Stimulated activated naive CD4-positive, alpha-beta T cell (primary cell): ENCODE measurements at regions not wholly inside any gene's neighbourhood (a gene's known extent, or its start where the extent isn't known, plus 50 kb on each side); places are given as distances from the start of the nearest gene placed in this dataset.
A peak's percentile ranks its signal among the peaks of the same experiment; 100 is the strongest.
"Not testable (repeated sequence)": the region's sequence is repeated elsewhere in the genome, so short reads cannot be mapped to it uniquely, and the experiment has no call there.

Source experiments
- DNase-seq, 6 experiments: peaks; one replicate each; lab custom pipeline; 2025; lab: John Stamatoyannopoulos, UW

- DNase-seq = no peak
These were observed 409.1 kb downstream of the TNS1 start for GRCh38 chr2:217593732-217594131.

DNA sequence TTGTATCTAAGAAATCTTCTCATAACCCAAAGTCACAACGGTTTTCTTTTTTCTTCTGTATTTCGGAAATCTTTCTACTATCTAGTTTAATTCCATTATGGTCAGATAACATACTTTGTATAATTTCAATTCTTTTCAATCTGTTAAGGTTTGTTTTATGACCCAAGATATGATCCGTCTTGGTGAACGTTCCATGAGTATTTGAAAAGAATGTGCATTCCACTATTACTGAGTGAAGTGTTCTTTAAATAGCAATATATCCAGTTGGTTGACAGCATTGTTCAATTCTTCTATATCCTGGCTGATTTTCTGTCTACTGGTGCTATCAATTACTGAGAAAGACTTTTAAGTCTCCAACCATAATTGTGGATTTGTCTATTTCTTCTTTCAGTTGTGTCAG is 414.5 kb downstream of the TNS1 start:
- DNase-seq = no peak

- no peak for DNase-seq
These were observed 417.4 kb downstream of the TNS1 start for GRCh38 chr2:217585362-217585761.

GRCh38 chr2:217580407-217580806 is 422.4 kb downstream of the TNS1 start:
- not testable (repeated sequence) for DNase-seq

- DNase-seq = no peak
These were observed 429.2 kb downstream of the TNS1 start for GRCh38 chr2:217573571-217573970.

DNA sequence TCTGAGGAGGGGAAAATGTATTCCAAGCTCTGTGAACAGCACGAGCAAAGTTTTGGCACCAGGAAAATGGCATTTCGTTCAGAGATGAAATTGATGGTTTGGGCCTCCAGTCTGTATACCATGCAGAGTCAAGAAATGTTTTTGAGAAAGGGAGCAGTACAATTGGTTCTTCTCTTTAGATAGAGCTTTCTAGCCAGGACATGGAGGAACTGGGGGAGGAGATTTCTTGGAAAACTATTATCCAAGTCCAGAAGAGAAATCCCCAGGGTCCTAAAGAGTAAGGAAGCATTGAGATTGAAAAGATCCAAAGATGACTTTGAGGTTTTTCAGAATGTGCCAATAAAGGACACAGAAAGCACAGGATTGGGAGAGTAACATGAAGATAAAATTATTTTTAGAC is 432.4 kb downstream of the TNS1 start:
- no peak for DNase-seq

GRCh38 chr2:217568289-217568971 is 434.4 kb downstream of the TNS1 start:
- no peak for DNase-seq

DNA sequence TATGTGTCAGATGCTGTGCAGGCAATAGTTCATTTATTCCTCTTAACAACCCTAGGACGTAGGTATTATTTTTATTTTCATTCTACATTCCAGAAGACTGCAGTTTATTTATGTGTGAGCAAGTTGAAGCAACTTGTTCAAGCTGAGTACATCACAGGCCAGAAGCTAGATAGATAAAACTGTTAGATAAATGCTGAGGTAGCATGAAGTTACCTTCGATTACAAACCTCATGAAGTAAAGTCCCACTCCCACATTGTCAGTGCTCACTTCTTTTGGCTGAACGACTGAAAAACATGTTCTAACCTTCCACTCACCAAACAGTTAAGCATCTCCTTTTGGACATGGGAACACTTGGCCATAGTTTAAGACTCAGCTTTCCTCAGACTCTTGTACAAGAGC is 439.2 kb downstream of the TNS1 start:
- DNase-seq = no peak

GRCh38 chr2:217562871-217563480 is 439.8 kb downstream of the TNS1 start:
- DNase-seq = no peak

DNA sequence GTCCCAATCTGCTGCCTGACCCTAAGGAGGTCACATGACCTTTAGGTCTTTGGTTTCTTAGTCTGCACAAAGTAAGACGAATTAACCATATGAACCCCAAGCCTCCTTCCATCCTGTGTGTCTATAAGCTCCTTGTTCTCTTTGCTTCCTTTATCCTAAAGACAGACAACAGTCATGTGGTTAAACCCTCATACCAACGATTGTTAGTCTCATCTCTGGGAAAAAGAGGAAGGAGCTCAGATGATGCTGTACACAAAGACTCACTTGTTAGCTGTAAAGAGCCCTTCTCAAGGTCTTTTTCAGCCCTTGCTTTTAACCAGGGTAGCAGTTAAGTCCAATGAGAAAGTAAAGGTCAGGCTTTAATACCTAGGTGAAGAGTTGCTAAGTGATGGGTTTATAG is 443.7 kb downstream of the TNS1 start:
- no peak for DNase-seq

- peak in 1 of 6 experiments; percentile 11 for DNase-seq
These were observed 447.5 kb downstream of the TNS1 start for GRCh38 chr2:217555081-217555876.

DNA sequence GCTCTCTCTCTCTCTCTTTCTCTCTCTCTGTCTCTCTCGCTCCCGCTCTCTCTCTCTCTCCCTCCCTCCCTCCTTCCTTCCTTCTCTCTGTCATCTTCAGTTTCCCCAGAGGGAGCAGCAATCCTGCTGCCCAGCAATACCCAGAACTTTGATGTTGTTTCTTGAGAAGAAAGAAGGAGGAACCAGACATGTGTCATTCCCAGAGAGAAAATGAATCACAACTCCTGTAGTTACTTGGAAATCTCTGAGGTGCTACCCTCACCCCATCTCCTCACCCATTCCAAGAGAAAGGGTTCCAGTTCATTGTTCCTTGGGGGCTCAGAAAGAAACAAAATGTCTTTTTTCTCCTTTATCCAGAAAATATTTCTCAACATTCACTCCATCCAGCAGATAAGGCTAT is 449.1 kb downstream of the TNS1 start:
- no peak for DNase-seq

DNA sequence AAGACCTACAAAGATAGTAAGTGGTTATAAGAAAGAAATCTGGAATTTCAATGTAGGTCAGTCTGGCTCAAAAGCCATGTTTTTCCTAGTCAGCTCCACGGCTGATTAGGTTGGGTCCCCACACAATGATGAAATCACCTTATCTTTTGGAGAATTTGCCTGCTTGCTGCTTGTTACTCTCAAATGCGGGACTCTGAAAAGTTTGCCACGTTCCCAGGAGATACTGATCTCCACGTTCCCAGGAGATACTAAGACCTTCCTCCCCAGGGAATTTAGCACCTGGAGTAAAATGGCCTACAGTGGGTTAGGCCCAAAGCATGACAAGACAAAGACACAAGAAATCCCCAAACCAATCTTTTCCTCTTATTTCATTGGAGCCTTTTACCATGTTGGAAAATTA is 449.6 kb downstream of the TNS1 start:
- DNase-seq = no peak

DNA sequence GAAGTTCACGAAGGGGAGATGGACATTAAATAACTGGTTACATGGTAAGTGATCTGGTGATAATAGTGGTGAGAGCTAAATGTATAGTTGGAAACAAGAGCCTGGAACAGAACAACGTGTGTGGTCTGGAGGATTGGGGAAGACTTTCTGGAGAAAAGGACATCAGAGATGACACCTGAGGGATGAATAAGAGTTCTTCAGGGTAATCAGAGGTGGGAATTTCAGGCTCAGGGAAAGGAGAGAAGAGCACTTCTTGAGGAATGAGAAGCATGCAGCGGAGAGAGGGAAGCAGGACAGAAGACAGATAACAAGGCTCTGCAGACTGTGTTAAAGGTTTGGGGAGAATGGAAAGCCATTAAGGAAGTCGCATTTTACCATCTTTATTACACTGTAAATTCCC is 450.7 kb downstream of the TNS1 start:
- no peak for DNase-seq

DNA sequence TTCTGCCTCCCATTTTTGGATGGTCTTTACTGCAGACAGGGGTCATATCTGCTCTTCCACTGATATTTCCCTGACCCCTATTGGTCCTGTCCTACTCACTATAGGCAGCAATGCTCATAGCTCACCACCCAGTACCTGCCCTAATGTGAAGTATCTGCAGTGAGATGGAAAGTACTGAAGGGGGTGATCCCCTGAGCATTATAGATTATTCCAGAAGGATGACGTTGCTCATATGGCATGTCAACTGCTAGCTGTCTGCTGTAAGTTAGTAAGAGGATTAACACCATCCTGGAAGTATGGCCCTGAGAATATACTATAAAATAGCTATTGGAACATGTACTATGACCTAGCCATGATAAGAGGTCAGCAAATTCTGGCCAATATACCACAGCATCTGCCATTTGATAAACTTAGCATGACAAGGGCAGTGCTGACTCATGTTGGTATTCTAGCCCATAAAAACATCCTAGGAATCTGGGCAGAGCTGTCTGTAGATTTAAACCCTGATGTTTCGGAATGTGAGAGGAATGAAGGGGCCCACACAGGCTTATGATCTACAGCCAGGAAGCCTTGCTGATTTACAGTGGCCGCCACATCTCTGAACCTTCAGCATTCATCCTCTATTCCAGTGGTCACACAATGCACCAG is 451.4 kb downstream of the TNS1 start:
- DNase-seq = no peak

- DNase-seq = no peak
These were observed 463.7 kb downstream of the TNS1 start for GRCh38 chr2:217539126-217539525.

DNA sequence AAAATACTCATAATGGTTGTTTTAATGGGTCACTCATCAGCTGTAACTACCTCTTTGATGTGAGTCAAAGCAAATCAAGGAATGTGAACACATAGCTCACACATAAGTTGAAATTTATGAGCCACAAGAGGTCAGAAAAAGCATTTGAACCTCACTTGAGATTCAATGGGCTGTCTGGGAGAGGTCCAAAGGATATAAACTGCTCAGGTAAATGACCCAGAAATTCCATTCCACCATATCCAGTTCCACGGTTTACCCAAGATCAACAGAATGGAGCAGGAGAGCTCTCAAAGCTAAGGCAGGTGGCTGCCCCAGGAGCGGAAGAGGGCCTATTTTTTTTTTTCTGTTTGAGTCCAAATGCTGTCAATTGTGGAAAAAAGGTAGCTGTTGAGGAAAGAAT is 464.1 kb downstream of the TNS1 start:
- no peak for DNase-seq

DNA sequence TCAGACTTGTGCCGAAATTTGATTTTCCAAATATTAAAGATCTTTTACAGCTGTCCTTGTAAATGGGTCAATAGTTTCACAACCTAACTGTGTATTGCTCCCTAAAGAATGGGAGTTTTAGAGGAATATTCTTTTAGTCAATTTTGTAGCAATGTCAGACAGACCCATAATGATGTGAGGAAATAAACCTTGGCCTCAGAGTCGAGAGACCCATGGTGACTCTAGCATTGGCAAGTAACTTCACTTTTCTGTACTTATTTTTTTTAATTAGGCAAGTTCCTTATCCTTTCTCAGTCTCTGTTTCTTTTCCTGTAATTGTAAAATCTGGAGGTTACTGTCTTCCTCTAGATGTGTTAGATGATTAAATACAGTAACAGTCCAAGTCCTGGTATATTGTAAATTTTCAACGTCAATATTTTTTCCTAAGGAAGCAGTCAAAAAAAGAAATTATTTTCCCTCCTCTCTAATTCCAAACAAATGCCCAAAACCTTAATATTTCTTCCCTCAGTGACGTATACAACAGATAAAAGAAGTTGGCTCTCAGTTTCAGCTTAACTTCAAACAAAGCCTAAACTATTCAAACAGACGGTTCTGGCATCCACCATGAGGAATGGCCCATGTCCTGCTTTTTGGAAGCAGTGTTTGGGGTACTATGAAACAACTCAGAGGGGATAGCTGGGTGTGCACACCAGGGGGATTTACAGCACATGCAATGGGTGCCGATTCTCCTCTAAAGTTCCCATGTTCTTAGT is 466.7 kb downstream of the TNS1 start:
- no peak for DNase-seq

- DNase-seq = no peak
These were observed 472.3 kb downstream of the TNS1 start for GRCh38 chr2:217530392-217531090.

DNA sequence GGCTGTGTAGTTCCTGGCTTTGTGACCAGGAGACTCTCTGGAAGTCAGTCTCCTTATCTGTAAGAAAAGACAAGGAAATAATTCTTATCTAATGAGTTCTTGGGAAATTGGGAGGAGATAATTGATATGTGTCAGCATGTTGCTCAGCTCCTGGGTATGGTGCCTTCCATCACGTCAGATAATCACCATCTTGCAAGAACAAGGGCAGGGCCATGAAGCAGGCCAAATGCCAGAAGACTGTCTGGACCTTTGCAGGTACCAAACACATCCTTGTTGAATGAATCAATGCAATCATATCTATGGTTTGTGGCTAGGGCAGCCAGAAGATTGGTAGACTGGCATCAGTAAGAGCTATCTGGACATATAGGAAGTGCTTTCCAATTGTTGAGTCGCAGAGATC is 473.5 kb downstream of the TNS1 start:
- DNase-seq = no peak

GRCh38 chr2:217527590-217528202 is 475.1 kb downstream of the TNS1 start:
- DNase-seq = no peak
